HG02642 (cell line): ENCODE measurements at regions not wholly inside any gene's neighbourhood (a gene's known extent, or its start where the extent isn't known, plus 50 kb on each side); places are given as distances from the start of the nearest gene placed in this dataset.
A peak's percentile ranks its signal among the peaks of the same experiment; 100 is the strongest.

ENCODE experiments used
- ATAC-seq: cut with Tn5 transposase; IDR thresholded peaks from one replicate; pipeline ENCODE4 v1.9.1; 2021; ENCODE audit warnings: mild to moderate bottlenecking; ENCODE audit not compliant: unreplicated experiment, poor library complexity

DNA sequence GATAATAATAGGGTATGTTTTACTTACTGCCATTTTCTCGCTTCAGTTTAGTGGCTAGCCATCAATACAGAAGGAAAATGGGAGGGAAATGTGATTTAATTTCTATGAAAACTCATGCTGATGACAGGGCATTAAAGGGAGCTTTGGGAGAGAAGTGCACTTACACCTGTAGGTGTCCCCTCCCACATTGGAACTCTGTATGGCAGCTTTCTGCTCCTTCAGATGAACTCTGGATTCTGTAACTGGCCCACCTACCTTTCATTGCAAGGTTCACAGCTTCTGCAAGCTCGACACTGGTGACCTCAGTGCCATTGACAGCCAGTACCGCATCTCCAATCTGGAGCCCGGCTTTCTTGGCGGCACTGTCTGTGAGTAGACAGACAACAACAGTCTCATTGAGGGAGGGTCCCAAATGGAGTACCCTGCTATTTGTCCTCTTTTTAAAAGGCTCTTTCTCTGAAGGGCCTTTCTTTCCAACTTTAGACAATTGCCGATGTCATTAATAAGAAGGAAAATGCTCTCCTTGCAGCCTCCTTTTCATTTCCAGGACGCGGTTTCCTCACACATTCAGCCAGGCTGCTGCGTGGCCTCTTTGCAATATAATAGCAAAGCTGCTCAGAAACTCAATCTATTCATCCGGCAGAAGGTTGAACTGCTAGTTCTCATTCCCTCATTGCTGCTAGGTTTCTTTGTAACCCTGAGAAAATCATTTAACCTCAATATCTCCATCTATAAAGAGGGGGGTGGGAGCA is 63.6 kb downstream of the NUDT12 start:
- no peak for ATAC-seq

- no peak for ATAC-seq
Measured at GRCh38 chr5:103498211-103498610, 64.4 kb downstream of the NUDT12 start.

DNA sequence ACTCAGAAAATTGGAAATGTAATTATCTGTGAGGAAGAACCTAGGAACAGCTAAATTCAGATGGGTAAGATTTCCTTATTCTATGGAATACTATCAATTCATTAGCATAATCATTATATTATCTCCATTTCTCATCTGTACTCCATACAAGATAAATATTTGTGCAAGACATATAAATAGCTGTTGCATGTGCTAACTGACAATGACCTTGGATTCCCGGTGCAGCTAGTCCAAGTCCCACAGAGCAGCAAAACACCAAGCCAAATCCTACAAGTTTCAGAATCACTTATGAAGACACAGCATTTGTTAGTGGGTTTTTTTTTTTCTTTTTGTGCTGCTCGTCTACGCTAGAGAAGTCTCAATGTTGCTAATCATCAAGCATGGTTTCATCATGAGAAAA is 64.8 kb downstream of the NUDT12 start:
- ATAC-seq, result no peak

- no peak for ATAC-seq
Measured at GRCh38 chr5:103490030-103490739, 72.4 kb downstream of the NUDT12 start.

DNA sequence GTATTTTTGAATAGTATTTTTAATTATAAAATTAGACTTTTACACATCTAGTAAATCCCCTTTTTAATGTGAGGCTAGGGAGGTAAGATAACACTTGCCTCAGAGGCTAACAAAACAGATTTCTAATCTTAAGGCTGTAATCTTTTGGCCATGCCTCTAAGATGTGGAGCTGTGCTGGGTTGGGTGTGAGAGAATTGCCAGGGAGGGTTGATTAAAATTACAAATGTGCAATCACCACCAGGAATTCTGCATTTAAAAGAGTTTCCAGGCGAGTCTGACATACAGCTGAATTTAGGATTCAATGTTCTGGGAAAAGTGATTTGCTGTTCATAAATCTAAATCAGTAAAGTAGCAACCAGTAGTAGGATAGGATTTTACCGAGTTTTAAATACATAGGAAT is 73.3 kb downstream of the NUDT12 start:
- no peak for ATAC-seq

DNA sequence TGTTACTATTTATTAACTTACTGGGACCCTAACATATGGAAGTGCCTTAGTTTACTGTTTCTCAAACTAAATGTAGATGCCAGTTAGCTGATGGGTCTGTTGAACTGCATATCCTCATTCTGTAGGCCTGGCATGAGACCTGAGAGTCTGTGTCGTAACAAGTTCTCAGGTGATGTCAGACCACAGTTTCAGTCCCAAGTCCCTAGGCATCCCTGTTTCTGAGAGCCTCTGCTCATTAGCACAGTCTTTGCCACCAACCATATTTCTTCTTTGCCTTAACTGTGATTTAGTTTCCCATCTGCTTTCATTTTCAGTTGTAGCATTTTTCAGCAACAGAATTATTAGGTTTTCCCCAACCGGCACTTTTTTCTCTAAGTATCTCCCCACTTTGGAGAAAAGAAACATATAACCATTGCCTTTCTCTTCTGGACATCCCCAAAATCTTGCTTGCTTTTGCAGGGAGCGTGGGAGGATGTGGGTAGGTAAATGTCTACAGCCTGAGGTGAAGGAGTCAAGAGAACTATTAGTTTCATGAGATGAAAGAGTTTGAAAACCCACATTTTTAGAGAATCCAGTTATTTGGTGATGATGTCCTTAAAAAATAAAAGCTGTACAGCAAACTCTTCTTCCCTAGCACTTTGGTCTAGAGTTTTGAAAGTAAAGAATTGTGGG is 74.6 kb downstream of the NUDT12 start:
- ATAC-seq, result peak; percentile 57

DNA sequence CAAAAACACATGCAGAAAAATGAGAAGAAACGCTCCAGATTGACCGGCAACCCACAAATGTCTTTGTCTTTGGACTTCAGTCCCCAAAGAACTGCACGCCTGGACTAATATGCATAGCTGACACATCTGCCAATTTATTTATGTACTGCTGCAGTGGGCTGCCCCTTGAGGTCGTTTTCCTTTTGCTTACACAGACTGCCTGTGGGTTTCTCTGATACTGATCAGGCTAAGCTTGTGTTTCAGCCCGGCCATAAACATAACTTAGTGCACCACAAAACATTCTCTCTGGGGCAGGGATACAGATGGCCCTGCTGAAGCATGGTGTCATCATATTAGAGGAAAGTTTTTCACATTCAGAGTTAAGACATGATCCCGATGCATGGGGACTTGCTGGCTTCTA is 75.4 kb downstream of the NUDT12 start:
- ATAC-seq, result no peak

DNA sequence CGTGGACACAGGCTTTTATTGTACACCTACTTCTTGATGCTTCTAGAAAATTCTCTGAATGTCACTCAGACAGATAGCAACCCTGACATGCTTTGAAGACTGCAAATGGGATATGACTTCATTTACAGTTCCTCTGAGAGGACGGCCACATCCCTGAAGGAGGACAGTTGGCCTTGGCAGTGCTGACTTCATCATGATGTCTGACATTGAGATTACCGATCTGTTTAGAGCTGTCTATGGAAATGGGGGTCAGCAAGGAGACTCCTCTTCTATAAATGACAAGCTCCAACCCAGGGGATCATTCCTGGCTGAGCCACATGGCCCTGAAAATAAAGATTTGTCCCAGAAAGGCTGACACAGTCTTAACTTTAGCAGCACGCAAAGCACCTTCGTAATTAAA is 75.8 kb downstream of the NUDT12 start:
- no peak for ATAC-seq

- no peak for ATAC-seq
Measured at GRCh38 chr5:103480246-103480645, 82.3 kb downstream of the NUDT12 start.

DNA sequence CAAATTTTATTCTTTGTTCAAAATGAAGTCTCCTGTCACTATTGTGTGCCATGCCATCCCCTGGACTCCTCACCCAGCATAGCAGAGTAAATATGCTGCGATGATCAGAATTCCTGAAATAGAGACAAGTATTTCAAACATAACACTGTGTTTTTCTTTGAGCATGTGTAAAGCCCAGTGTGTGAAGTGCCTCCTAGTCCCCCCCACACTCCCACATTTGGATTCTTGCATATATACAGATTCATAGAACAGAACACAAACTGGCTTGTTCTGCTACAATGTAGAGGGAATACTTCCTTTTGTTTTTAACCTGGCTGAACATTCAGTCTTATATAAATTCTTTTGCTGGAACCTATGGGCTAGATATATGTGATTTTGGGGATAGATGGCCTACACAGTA is 84.9 kb downstream of the NUDT12 start:
- no peak for ATAC-seq

- ATAC-seq, result no peak
Measured at GRCh38 chr5:103476811-103477210, 85.8 kb downstream of the NUDT12 start.

- ATAC-seq, result peak; percentile 66
Measured at GRCh38 chr5:103475629-103476240, 86.9 kb downstream of the NUDT12 start.

- ATAC-seq, result no peak
Measured at GRCh38 chr5:103474677-103475076, 87.9 kb downstream of the NUDT12 start.

- no peak for ATAC-seq
Measured at GRCh38 chr5:103473725-103474124, 88.9 kb downstream of the NUDT12 start.

DNA sequence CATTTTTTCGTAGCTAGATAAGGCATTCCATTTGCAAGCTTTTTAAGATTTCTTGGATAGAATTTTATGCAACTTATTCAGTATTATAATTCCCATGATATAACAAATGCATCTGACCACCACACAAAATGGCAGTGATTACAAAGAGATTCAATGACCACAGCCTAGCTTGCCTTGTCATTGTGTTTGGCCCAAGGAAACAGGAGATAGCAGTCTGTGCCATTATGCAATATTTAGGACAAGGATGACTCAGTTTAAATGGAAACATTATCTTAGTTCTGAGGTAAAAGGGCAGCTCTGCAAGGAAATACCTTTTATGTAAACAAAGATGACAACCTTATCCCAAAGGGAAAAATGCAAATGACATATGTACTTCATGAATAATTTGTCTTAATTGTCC is 89.8 kb downstream of the NUDT12 start:
- no peak for ATAC-seq

DNA sequence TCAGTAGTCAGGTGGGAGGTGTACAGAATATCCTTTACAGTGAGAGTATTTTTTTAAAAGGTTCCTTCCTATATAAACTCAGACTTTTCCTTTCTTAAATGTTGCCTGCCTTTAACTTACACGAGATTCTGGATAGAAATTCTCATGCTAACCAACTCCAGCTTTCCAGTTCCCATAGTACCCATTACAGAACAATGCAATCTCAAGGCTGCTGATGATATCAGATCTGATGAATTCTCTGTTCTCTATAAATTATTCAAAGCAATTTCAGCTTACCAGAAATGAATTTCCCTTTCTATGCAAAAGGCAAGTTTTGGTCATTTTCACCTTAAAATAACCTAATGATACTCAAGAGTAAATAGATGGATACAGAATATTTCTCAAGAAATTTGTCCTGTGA is 90.3 kb downstream of the NUDT12 start:
- no peak for ATAC-seq

DNA sequence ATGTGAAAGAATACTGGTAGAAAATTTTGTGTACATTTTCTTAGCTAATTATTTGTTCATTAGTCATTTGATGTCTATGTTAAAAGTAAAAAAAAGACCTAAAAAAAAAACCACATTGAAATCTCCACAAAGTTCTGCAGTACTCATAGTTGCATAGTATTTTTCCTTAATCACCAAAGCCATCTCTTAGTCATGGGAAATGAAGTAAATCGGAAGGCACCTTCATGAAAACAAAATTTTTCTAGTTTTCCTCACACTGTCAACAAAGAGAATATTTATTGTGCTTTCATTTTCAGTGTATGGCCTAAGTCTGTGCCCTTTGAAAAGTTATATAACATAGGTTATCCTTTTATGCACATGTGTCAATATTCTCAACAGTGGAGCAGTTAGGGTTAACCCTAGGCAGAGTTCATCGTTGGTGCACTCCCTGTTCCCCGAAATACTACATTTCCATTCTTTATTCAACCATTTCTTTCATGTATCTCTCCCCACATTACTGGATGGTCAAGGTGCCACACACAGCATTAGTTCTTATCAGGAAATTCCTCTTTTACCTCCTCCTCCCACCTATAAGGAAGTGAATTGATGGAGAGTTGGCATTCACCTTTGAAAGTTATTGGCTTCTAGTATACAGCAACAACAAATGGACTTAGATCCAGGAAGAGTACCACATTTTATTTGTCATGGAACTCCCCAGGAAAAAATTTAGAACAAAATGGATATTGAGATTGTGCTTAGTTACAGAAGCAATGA is 93.1 kb downstream of the NUDT12 start:
- no peak for ATAC-seq

GRCh38 chr5:103467831-103468230 is 94.8 kb downstream of the NUDT12 start:
- no peak for ATAC-seq

DNA sequence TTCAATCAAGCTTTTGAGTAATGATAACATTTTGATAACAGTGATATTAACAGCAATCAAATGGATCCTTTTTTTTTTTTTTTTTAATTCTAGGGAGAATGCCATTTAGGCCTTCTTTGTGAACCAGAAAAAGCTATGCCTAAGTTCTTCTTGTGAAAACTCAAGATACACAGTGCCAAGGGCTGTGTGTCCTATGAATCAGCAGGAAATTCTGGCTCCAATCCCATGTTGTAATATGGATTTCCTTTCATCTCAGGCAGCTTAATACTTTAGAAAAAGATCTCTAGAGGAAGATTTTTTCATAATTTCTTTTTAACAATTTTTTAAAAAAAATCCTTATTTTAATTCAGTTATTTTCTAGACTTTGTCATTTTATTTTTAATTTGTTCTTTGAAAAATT is 96.1 kb downstream of the NUDT12 start:
- ATAC-seq, result no peak

DNA sequence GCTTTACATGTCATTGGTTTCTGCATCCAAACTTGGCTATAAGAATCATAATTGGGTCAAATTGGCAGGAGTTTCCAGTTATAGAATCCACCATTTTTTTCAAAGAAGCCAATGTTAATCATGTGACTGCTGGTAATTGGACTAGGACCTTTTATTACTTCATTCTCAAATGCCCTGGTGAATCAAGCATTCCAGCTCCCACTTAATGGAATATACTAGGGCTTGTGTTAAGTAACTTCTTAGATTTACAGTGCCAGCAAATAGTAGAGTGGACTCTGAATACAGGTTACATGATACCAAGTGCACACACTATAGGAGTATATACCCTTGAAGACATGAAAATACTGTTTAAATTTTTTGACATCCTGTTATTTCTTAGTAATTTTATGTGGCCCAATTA is 96.7 kb downstream of the NUDT12 start:
- ATAC-seq, result no peak
